ENCODE measurements at regions not wholly inside any gene's neighbourhood (a gene's known extent, or its start where the extent isn't known, plus 50 kb on each side); places are given as distances from the start of the nearest gene placed in this dataset.

- TF ChIP-seq CHCHD3 (CRISPR knock-in tag; IDR thresholded peaks at IDR 0.05) (no peak), ERF (CRISPR knock-in tag; IDR thresholded peaks at IDR 0.05) (no peak)
- TF ChIP-seq, protein P1, sequence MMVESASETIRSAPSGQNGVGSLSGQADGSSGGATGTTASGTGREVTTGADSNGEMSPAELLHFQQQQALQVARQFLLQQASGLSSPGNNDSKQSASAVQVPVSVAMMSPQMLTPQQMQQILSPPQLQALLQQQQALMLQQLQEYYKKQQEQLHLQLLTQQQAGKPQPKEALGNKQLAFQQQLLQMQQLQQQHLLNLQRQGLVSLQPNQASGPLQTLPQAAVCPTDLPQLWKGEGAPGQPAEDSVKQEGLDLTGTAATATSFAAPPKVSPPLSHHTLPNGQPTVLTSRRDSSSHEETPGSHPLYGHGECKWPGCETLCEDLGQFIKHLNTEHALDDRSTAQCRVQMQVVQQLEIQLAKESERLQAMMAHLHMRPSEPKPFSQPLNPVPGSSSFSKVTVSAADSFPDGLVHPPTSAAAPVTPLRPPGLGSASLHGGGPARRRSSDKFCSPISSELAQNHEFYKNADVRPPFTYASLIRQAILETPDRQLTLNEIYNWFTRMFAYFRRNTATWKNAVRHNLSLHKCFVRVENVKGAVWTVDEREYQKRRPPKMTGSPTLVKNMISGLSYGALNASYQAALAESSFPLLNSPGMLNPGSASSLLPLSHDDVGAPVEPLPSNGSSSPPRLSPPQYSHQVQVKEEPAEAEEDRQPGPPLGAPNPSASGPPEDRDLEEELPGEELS (CRISPR knock-in tag; IDR thresholded peaks at IDR 0.05; ENCODE audit: borderline replicate concordance): no peak
These were observed 203.1 kb downstream of the JCAD start (continued) for GRCh38 chr10:29856295-29856694.

GRCh38 chr10:29853913-29854312, 205.5 kb downstream of the JCAD start:
- Histone ChIP-seq H3K9me1 (ENCODE audit: control insufficient read depth, insufficient read depth, low read length) (peaks cover 2% of the 10 kb centered on the region), H3K4me2 (ENCODE audit: insufficient read depth, low read length) (no peak overlapping the region), H3K4me3 (no peak overlapping the region), H3K27ac (ENCODE audit: extremely low read depth, low read depth, low read length) (no peak overlapping the region), H3K79me2 (ENCODE audit: control insufficient read depth, insufficient read depth, low read length) (no peaks in the 10 kb centered on the region), H3K27me3 (ENCODE audit: control insufficient read depth in 2 of 2, insufficient read depth in 2 of 2, low read length in 2 of 2) (no peaks in the 10 kb centered on the region; a peak in 1 of 5 replicates), H3K36me3 (ENCODE audit: control insufficient read depth, insufficient read depth, low read length) (no peaks in the 10 kb centered on the region), H2AFZ (ENCODE audit: low read depth, low read length) (no peak overlapping the region), H3K4me1 (replicated peaks in 1 of 2; ENCODE audit: control insufficient read depth in 2 of 2, insufficient read depth in 2 of 2, low read length in 2 of 2) (no peaks in the 10 kb centered on the region), H3K9me3 (replicated peaks; ENCODE audit: control insufficient read depth, insufficient read depth, low read depth, low read length) (no peaks in the 10 kb centered on the region), H3K9ac (ENCODE audit: insufficient read depth in 1 of 2, low read depth in 2 of 2, low read length in 2 of 2) (no peak overlapping the region), H4K20me1 (replicated peaks; ENCODE audit: control insufficient read depth, insufficient read depth, low read length) (no peaks in the 10 kb centered on the region)
- TF ChIP-seq SMARCB1 (IDR thresholded peaks at IDR 0.05; ENCODE audit: insufficient read length, low read depth): no peak
- no peak for TF ChIP-seq ZNF507 (tag; conservative IDR thresholded peaks at IDR 0.05)
- TF ChIP-seq FIP1L1 (IDR thresholded peaks at IDR 0.05; ENCODE audit: low read depth, low read length, poor library complexity, severe bottlenecking): no peak
- TF ChIP-seq STAT5B (CRISPR knock-in tag; IDR thresholded peaks at IDR 0.05): no peak
- TF ChIP-seq GTF2F1 (IDR thresholded peaks at IDR 0.05; ENCODE audit: low read depth, low read length): no peak
- no peak for TF ChIP-seq FOXM1 (IDR thresholded peaks at IDR 0.05; ENCODE audit: low read depth)
- no peak for TF ChIP-seq FOXM1 (CRISPR knock-in tag; IDR thresholded peaks at IDR 0.05; ENCODE audit: low read depth)
- no peak for TF ChIP-seq ZNF436 (CRISPR knock-in tag; IDR thresholded peaks at IDR 0.05)
- no peak for FAIRE-seq
- intact Hi-C loops (cut with micrococcal nuclease) (no loop called here), in situ Hi-C loops (cut with MboI) (no loop called here)
- 0% methylated on average over 4 of the region's 4 CpGs for WGBS (ENCODE audit: insufficient coverage, low coverage, missing lambda C conversion rate)
- no TSS peak for BruUV-seq (replicated peaks)
- ATAC-seq: no peak
- POLR2A ChIA-PET: no interaction called here
- DNase-seq (ENCODE audit: extremely low read depth in 1 of 4, low spot score in 3 of 4): no peak
- CTCF ChIA-PET (ENCODE audit: low intra/inter-chr PET ratio): no interaction called here

Measured in K562 (cell line).